ENCODE measurements at regions not wholly inside any gene's neighbourhood (a gene's known extent, or its start where the extent isn't known, plus 50 kb on each side); places are given as distances from the start of the nearest gene placed in this dataset.

DNA sequence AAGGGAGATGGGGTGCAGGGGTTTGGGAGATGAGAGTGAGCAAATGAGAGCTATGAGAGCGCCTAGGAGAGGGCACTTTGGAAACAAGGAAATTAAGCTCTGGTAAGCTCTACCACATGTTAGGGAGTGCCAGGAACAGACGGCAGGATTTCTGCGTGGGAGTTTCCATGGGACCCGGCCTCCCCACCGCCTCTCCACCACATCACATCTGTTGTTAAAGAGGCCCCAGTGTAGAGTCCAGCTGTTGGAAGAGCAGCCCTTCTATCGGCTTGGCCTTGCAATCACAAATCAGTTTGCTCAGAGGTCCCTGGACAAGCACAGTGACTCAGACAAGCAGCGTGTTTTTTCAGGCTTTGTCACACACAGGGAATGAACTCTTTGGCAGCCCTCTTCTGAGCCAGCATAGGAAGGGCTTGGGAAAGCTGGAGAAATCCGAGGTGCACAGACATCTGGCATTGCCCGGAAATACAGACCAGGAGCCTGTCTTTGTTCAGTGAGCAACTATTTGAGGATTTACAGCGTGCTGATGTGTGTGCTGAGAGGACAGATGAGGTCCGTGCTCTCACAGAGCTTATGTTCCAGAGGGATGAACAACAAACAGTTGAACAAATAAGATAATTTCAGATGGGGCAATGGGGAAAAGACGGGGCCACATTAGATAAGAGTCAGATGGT lies 370.6 kb upstream of the PROK2 start:
- no peaks in the 10 kb centered on the region for H3K4me1 ChIP-seq (ENCODE audit: control insufficient read depth, insufficient read depth, low read length)
- H3K27me3 ChIP-seq (ENCODE audit: control insufficient read depth, insufficient read depth, low read length) = no peaks in the 10 kb centered on the region
- no peak overlapping the region for H3K27ac ChIP-seq (ENCODE audit: low read length)
- H3K4me3 ChIP-seq (ENCODE audit: low read length) = no peak overlapping the region
- H3K36me3 ChIP-seq (ENCODE audit: control insufficient read depth, insufficient read depth, low read length) = no peaks in the 10 kb centered on the region
- DNase-seq (ENCODE audit: low read depth, low spot score) = no peak
- no CpG with 5 or more reads among the region's 12 CpGs for WGBS (ENCODE audit: insufficient coverage, insufficient read length)
- H3K9me3 ChIP-seq (ENCODE audit: control insufficient read depth, insufficient read depth, low read length) = no peaks in the 10 kb centered on the region

DNA sequence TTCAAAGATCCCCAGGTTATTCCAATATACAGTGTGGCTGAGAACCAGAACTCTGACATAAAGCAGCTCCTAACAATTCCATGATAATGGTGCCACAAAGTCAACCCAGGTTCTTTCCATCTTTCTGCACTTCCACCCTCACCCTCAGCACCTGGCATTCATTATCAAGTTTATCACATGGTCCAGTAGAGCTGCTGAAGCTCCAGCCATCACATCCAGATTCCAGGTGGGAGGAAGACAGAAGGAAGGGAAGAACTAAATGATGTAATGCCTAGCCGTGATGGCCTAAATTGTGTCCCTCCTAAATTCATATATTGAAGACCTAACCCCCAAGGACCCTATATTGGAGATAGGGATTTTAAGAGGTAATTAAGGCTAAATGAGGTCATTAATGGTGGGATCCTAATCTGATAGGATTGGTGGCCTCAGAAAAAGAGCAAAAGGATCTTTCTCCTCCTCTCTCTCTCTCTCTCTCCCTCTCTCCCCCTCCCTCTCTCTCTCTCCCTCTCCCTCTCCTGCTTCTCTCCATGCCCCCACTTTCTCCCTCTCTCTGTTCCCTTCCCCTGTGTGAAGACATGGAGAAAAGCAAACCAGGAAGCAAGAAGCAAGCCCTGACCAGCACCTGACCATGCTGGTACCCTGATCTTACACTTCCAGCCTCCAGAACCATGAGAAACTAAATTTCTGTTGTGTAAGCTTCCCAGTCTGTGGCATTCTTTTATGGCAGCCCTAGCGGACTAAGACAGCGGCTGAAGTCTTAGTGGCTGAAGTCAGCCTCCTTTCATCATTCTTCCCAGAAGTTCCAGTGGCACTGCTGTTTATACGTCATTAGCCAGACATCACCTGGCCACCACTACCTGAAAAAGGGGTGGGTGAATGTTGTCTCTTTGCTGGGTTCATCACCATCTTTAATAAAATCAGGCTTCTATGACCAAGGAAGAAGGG lies 369.7 kb upstream of the PROK2 start:
- H3K36me3 ChIP-seq (ENCODE audit: control insufficient read depth, insufficient read depth, low read length) = no peaks in the 10 kb centered on the region
- H3K9me3 ChIP-seq (ENCODE audit: control insufficient read depth, insufficient read depth, low read length) = no peaks in the 10 kb centered on the region
- no peaks in the 10 kb centered on the region for H3K27me3 ChIP-seq (ENCODE audit: control insufficient read depth, insufficient read depth, low read length)
- DNase-seq (ENCODE audit: low read depth, low spot score) = no peak
- no peak overlapping the region for H3K4me3 ChIP-seq (ENCODE audit: low read length)
- no peak overlapping the region for H3K27ac ChIP-seq (ENCODE audit: low read length)
- no CpG with 5 or more reads among the region's 4 CpGs for WGBS (ENCODE audit: insufficient coverage, insufficient read length)
- H3K4me1 ChIP-seq (ENCODE audit: control insufficient read depth, insufficient read depth, low read length) = no peaks in the 10 kb centered on the region

DNA sequence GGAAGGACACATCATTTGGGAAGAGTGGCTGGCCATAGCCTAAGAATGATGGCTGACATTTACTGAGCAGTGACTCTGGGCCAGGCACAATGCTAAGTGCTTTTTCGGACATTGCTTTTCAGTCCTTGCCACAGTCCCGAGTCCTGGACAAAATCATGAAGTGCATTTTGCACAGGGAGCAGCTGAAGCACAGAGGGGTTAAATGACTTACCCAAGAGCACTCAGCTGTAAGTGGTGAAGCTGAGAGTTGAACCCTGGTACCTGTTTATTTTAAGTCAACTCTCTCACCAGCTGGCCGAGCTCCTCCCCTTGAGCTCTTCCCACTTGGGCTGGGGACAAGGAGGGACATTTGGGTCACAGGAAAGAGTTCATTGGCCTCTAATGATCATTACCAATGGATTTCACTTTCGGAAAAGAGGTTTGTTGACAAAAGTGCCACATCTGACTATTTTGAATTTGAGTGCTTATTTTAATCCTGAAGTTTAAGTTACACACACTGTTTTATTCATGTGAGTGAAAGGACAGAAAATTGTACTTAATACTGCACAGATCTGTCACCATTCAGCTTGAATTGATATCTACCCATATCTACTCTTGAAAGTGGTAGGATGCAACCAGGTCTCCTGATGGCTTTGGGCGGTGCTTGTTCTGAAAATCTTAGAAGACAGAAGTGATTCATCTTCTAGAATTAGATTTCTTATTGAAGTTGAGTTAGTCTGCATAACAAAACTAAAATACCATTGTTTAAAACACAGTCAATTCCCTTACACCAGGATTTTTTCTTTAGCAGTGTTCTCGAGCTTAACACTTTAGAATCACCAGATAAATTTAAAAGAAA lies 368.7 kb upstream of the PROK2 start:
- DNase-seq (ENCODE audit: low read depth, low spot score) = no peak
- WGBS (ENCODE audit: insufficient coverage, insufficient read length) = no CpG with 5 or more reads among the region's 6 CpGs
- Histone ChIP-seq H3K4me1 (ENCODE audit: control insufficient read depth, insufficient read depth, low read length) (no peaks in the 10 kb centered on the region), H3K4me3 (ENCODE audit: low read length) (no peak overlapping the region), H3K36me3 (ENCODE audit: control insufficient read depth, insufficient read depth, low read length) (no peaks in the 10 kb centered on the region), H3K27me3 (ENCODE audit: control insufficient read depth, insufficient read depth, low read length) (no peaks in the 10 kb centered on the region), H3K27ac (ENCODE audit: low read length) (no peak overlapping the region), H3K9me3 (ENCODE audit: control insufficient read depth, insufficient read depth, low read length) (no peaks in the 10 kb centered on the region)

- H3K4me1 ChIP-seq (ENCODE audit: control insufficient read depth, insufficient read depth, low read length) = no peaks in the 10 kb centered on the region
Observed at GRCh38 chr3:72152551-72153476, 367.9 kb upstream of the PROK2 start.

DNA sequence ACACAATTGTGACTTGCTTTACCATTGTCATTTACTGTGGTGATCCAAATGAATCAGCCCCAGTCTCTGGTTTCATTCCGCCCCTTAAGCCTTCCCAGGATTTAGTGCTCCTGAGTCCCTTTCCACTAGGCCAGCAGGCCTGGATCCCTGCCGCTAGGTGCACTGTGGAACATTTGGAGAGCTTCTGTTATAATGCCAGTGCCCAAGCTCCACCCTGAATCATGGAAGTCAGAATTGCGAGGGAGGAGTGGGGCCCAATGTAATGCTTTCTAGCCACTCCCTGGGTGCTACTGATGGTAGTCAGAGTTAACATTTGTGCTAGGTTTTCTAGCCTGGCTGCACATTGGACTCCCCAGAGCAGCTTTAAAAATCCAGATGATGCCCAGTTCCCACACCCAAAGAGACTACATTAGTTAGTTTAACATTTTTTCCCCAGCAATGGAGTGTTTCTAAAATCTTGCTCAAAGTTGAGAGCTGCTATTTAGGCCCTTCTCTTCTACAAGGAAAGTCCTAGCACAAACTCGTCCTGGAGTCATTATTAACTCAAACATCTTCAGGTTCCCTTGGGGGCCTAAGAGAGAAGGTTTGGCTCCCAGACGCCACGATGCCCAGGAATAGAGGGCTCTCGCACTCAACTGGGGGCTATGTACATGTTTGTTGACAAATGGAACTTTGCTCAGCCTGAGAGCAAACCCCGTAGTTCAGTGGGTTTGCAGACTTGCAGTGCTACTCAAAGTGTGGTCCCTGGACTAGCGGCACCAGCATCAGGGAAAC lies 366.7 kb upstream of the PROK2 start:
- no peaks in the 10 kb centered on the region for H3K4me1 ChIP-seq (ENCODE audit: control insufficient read depth, insufficient read depth, low read length)
- H3K4me3 ChIP-seq (ENCODE audit: low read length) = no peak overlapping the region
- H3K36me3 ChIP-seq (ENCODE audit: control insufficient read depth, insufficient read depth, low read length) = no peaks in the 10 kb centered on the region
- no peaks in the 10 kb centered on the region for H3K9me3 ChIP-seq (ENCODE audit: control insufficient read depth, insufficient read depth, low read length)
- no peaks in the 10 kb centered on the region for H3K27me3 ChIP-seq (ENCODE audit: control insufficient read depth, insufficient read depth, low read length)
- no CpG with 5 or more reads among the region's 9 CpGs for WGBS (ENCODE audit: insufficient coverage, insufficient read length)
- DNase-seq (ENCODE audit: low read depth, low spot score) = no peak
- no peak overlapping the region for H3K27ac ChIP-seq (ENCODE audit: low read length)

More at GRCh38 chr3:72152551-72153476, 367.9 kb upstream of the PROK2 start:
- WGBS (ENCODE audit: insufficient coverage, insufficient read length) = no CpG with 5 or more reads among the region's 21 CpGs
- Histone ChIP-seq H3K27me3 (ENCODE audit: control insufficient read depth, insufficient read depth, low read length) (no peaks in the 10 kb centered on the region), H3K36me3 (ENCODE audit: control insufficient read depth, insufficient read depth, low read length) (no peaks in the 10 kb centered on the region), H3K4me3 (ENCODE audit: low read length) (no peak overlapping the region), H3K27ac (ENCODE audit: low read length) (no peak overlapping the region), H3K9me3 (ENCODE audit: control insufficient read depth, insufficient read depth, low read length) (no peaks in the 10 kb centered on the region)
- no peak for DNase-seq (ENCODE audit: low read depth, low spot score)

- whole genome bisulfite sequencing (ENCODE audit: insufficient coverage, insufficient read length) = no CpG with 5 or more reads among the region's 6 CpGs
- Histone ChIP-seq H3K4me3 (ENCODE audit: low read length) (no peak overlapping the region), H3K27ac (ENCODE audit: low read length) (no peak overlapping the region), H3K4me1 (ENCODE audit: control insufficient read depth, insufficient read depth, low read length) (no peaks in the 10 kb centered on the region), H3K36me3 (ENCODE audit: control insufficient read depth, insufficient read depth, low read length) (no peaks in the 10 kb centered on the region), H3K9me3 (ENCODE audit: control insufficient read depth, insufficient read depth, low read length) (no peaks in the 10 kb centered on the region), H3K27me3 (ENCODE audit: control insufficient read depth, insufficient read depth, low read length) (no peaks in the 10 kb centered on the region)
- no peak for DNase-seq (ENCODE audit: low read depth, low spot score)
Observed at GRCh38 chr3:72150634-72151412, 365.9 kb upstream of the PROK2 start.

GRCh38 chr3:72149645-72150300 lies 364.8 kb upstream of the PROK2 start:
- no peak overlapping the region for H3K27ac ChIP-seq (ENCODE audit: low read length)
- H3K9me3 ChIP-seq (ENCODE audit: control insufficient read depth, insufficient read depth, low read length) = no peaks in the 10 kb centered on the region
- H3K27me3 ChIP-seq (ENCODE audit: control insufficient read depth, insufficient read depth, low read length) = no peaks in the 10 kb centered on the region
- no peaks in the 10 kb centered on the region for H3K4me1 ChIP-seq (ENCODE audit: control insufficient read depth, insufficient read depth, low read length)
- H3K4me3 ChIP-seq (ENCODE audit: low read length) = no peak overlapping the region
- WGBS (ENCODE audit: insufficient coverage, insufficient read length) = no CpG with 5 or more reads among the region's 8 CpGs
- no peak for DNase-seq (ENCODE audit: low read depth, low spot score)
- H3K36me3 ChIP-seq (ENCODE audit: control insufficient read depth, insufficient read depth, low read length) = no peaks in the 10 kb centered on the region

DNA sequence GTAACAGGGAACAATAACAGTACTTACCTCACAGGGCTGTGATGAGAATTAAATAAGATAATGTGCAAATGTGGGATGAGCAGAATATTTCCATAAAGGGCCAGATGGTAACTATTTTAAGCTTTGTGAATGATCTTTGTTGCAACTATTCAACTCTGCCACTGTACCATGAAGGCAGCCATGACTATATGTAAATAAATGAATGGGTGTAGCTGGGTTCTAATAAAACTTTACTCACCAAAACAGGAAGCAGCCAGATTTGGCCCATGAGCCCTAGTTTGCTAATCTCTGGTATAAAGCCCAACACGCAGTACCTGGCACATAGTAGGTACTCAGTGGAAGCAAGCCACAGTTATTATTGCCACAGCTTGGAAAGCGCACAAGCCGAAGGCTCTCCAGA lies 362.7 kb upstream of the PROK2 start:
- Histone ChIP-seq H3K4me1 (ENCODE audit: control insufficient read depth, insufficient read depth, low read length) (no peaks in the 10 kb centered on the region), H3K27ac (ENCODE audit: low read length) (no peak overlapping the region), H3K36me3 (ENCODE audit: control insufficient read depth, insufficient read depth, low read length) (no peaks in the 10 kb centered on the region), H3K9me3 (ENCODE audit: control insufficient read depth, insufficient read depth, low read length) (no peaks in the 10 kb centered on the region), H3K4me3 (ENCODE audit: low read length) (no peak overlapping the region), H3K27me3 (ENCODE audit: control insufficient read depth, insufficient read depth, low read length) (no peaks in the 10 kb centered on the region)
- DNase-seq (ENCODE audit: low read depth, low spot score) = no peak
- WGBS (ENCODE audit: insufficient coverage, insufficient read length) = no CpG with 5 or more reads among the region's 3 CpGs

Measured in iPS DF 6.9 (cell line).